ENCODE measurements at regions not wholly inside any gene's neighbourhood (a gene's known extent, or its start where the extent isn't known, plus 50 kb on each side); places are given as distances from the start of the nearest gene placed in this dataset.

GRCh38 chr2:37858400-37858711, 66.7 kb upstream of the RMDN2 start:
- DNase-seq (ENCODE audit: extremely low read depth, low read depth, low spot score), result no peak

GRCh38 chr2:37858725-37859267, 66.3 kb upstream of the RMDN2 start:
- no peak for DNase-seq (ENCODE audit: extremely low read depth, low read depth, low spot score)

- no peak for DNase-seq (ENCODE audit: extremely low read depth, low read depth, low spot score)
Measured at GRCh38 chr2:37862620-37863019, 62.5 kb upstream of the RMDN2 start.

GRCh38 chr2:37864217-37864616, 60.9 kb upstream of the RMDN2 start:
- DNase-seq (ENCODE audit: extremely low read depth, low read depth, low spot score), result no peak

GRCh38 chr2:37865640-37866039, 59.4 kb upstream of the RMDN2 start:
- DNase-seq (ENCODE audit: extremely low read depth, low read depth, low spot score), result no peak

GRCh38 chr2:37866171-37866934, 58.7 kb upstream of the RMDN2 start:
- DNase-seq (ENCODE audit: extremely low read depth, low read depth, low spot score), result no peak

GRCh38 chr2:37867166-37867565, 57.9 kb upstream of the RMDN2 start:
- DNase-seq (ENCODE audit: extremely low read depth, low read depth, low spot score), result no peak

GRCh38 chr2:37868866-37869265, 56.2 kb upstream of the RMDN2 start:
- no peak for DNase-seq (ENCODE audit: extremely low read depth, low read depth, low spot score)

- no peak for DNase-seq (ENCODE audit: extremely low read depth, low read depth, low spot score)
Measured at GRCh38 chr2:37869304-37869703, 55.8 kb upstream of the RMDN2 start.

- no peak for DNase-seq (ENCODE audit: extremely low read depth, low read depth, low spot score)
Measured at GRCh38 chr2:37869771-37870170, 55.3 kb upstream of the RMDN2 start.

- DNase-seq (ENCODE audit: extremely low read depth, low read depth, low spot score), result no peak
Measured at GRCh38 chr2:37870829-37871228, 54.3 kb upstream of the RMDN2 start.

- DNase-seq (ENCODE audit: extremely low read depth, low read depth, low spot score), result no peak
Measured at GRCh38 chr2:37871456-37872191, 53.5 kb upstream of the RMDN2 start.

- DNase-seq (ENCODE audit: extremely low read depth, low read depth, low spot score), result no peak
Measured at GRCh38 chr2:37872192-37872750, 52.8 kb upstream of the RMDN2 start.

GRCh38 chr2:37873229-37873628, 51.9 kb upstream of the RMDN2 start:
- no peak for DNase-seq (ENCODE audit: extremely low read depth, low read depth, low spot score)

- DNase-seq (ENCODE audit: extremely low read depth, low read depth, low spot score), result no peak
Measured at GRCh38 chr2:37873749-37874330, 51.2 kb upstream of the RMDN2 start.

GRCh38 chr2:37874470-37874869, 50.6 kb upstream of the RMDN2 start:
- DNase-seq (ENCODE audit: extremely low read depth, low read depth, low spot score), result no peak
